ENCODE measurements at regions not wholly inside any gene's neighbourhood (a gene's known extent, or its start where the extent isn't known, plus 50 kb on each side); places are given as distances from the start of the nearest gene placed in this dataset.

DNA sequence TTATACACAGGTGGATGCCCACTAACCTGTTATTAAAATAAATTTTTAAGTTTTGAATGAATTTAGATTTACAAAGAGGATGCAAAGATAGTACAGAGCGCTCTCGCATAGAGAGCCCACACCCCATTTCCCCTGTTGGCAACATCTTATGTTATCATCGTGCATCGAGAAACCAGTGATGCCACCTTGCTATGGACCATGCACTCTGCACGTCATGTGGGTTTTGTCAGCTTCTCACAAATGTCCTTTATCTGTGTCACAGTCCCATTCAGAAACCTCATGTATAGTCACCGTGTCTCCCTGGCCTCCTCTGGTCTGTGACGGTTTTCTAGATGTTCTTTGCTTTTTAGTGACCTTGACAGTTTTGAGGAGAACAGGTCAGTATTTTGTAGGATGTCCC is 60.0 kb downstream of the ING1 start (continued):
- TF ChIP-seq ZNF507 (tag; conservative IDR thresholded peaks at IDR 0.05) (no peak), ZNF165 (CRISPR knock-in tag; IDR thresholded peaks at IDR 0.05; ENCODE audit: borderline replicate concordance) (no peak), NFE2L1 (tag; IDR thresholded peaks at IDR 0.05; ENCODE audit: borderline replicate concordance, low read depth) (no peak)

DNA sequence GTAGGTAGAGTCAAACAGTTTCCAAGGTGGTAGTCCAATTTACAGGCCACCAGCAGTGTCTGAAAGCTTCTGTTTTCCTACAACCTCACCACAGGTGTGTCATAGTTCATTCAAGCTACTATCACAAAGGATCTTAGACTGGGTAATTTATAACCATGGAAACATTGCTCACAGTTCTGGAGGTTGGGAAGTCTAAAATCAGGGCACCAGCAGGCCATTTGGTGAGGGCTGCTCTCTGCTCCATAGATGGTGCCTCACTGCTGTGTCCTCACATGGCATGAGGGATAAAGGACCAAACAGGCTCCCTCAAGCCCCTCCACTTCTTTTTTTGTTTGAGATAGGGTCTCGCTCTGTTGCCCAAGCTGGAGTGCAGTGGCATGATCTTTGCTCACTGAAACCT is 60.6 kb downstream of the ING1 start:
- intact Hi-C loops (cut with micrococcal nuclease) (no loop called here), in situ Hi-C loops (cut with MboI) (no loop called here)
- ChIA-PET CTCF (ENCODE audit: low intra/inter-chr PET ratio) (no interaction called here), POLR2A (no interaction called here)
- Histone ChIP-seq H3K36me3 (ENCODE audit: control insufficient read depth, insufficient read depth, low read length) (no peaks in the 10 kb centered on the region), H3K4me1 (replicated peaks in 1 of 2; ENCODE audit: control insufficient read depth in 2 of 2, insufficient read depth in 2 of 2, low read length in 2 of 2) (no peaks in the 10 kb centered on the region; a peak in 1 of 5 replicates), H3K27me3 (ENCODE audit: control insufficient read depth in 2 of 2, insufficient read depth in 2 of 2, low read length in 2 of 2) (peaks cover 14 to 33% of the 10 kb centered on the region in 2 experiments), H4K20me1 (replicated peaks; ENCODE audit: control insufficient read depth, insufficient read depth, low read length) (no peaks in the 10 kb centered on the region; the same call in 1 of the 2 replicates), H3K9me3 (replicated peaks; ENCODE audit: control insufficient read depth, insufficient read depth, low read depth, low read length) (no peaks in the 10 kb centered on the region), H3K4me2 (ENCODE audit: insufficient read depth, low read length) (no peak overlapping the region), H3K27ac (ENCODE audit: extremely low read depth, low read depth, low read length) (no peak overlapping the region), H3K79me2 (ENCODE audit: control insufficient read depth, insufficient read depth, low read length) (no peaks in the 10 kb centered on the region), H3K9ac (ENCODE audit: insufficient read depth in 1 of 2, low read depth in 2 of 2, low read length in 2 of 2) (no peak overlapping the region), H3K4me3 (no peak overlapping the region), H2AFZ (ENCODE audit: low read depth, low read length) (no peak overlapping the region), H3K9me1 (ENCODE audit: control insufficient read depth, insufficient read depth, low read length) (no peaks in the 10 kb centered on the region)
- no TSS peak for BruUV-seq (replicated peaks)
- DNase-seq (ENCODE audit: extremely low read depth in 1 of 4, low spot score in 3 of 4): no peak
- TF ChIP-seq NRF1 (conservative IDR thresholded peaks at IDR 0.05 in 1 of 2, IDR thresholded peaks at IDR 0.05 in 1 of 2): no peak
- TF ChIP-seq CHD2 (IDR thresholded peaks at IDR 0.05; ENCODE audit: low read depth, low read length): no peak
- no peak for TF ChIP-seq LARP7 (IDR thresholded peaks at IDR 0.05)
- TF ChIP-seq, protein P1, sequence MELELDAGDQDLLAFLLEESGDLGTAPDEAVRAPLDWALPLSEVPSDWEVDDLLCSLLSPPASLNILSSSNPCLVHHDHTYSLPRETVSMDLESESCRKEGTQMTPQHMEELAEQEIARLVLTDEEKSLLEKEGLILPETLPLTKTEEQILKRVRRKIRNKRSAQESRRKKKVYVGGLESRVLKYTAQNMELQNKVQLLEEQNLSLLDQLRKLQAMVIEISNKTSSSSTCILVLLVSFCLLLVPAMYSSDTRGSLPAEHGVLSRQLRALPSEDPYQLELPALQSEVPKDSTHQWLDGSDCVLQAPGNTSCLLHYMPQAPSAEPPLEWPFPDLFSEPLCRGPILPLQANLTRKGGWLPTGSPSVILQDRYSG (tag; conservative IDR thresholded peaks at IDR 0.05; ENCODE audit: low read depth): no peak
- TF ChIP-seq SNIP1 (IDR thresholded peaks at IDR 0.05; ENCODE audit: low read depth): no peak
- no peak for TF ChIP-seq TRIM24 (IDR thresholded peaks at IDR 0.05)
- no peak for TF ChIP-seq RBM25 (IDR thresholded peaks at IDR 0.05; ENCODE audit: low read depth, low read length, severe bottlenecking)
- no peak for TF ChIP-seq ZNF764 (CRISPR knock-in tag; IDR thresholded peaks at IDR 0.05; ENCODE audit: low read depth)
- TF ChIP-seq, protein P2, sequence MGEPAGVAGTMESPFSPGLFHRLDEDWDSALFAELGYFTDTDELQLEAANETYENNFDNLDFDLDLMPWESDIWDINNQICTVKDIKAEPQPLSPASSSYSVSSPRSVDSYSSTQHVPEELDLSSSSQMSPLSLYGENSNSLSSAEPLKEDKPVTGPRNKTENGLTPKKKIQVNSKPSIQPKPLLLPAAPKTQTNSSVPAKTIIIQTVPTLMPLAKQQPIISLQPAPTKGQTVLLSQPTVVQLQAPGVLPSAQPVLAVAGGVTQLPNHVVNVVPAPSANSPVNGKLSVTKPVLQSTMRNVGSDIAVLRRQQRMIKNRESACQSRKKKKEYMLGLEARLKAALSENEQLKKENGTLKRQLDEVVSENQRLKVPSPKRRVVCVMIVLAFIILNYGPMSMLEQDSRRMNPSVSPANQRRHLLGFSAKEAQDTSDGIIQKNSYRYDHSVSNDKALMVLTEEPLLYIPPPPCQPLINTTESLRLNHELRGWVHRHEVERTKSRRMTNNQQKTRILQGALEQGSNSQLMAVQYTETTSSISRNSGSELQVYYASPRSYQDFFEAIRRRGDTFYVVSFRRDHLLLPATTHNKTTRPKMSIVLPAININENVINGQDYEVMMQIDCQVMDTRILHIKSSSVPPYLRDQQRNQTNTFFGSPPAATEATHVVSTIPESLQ (CRISPR knock-in tag; IDR thresholded peaks at IDR 0.05): no peak
- no peak for TF ChIP-seq HDAC6 (IDR thresholded peaks at IDR 0.05; ENCODE audit: low read depth, low read length)
- no peak for TF ChIP-seq CREB1 (IDR thresholded peaks at IDR 0.05)
- TF ChIP-seq CREB1 (CRISPR knock-in tag; IDR thresholded peaks at IDR 0.05): no peak
- no peak for TF ChIP-seq ETV6 (IDR thresholded peaks at IDR 0.05; ENCODE audit: borderline replicate concordance in 1 of 2, low read depth in 2 of 2, low read length in 1 of 2)
- TF ChIP-seq ETV6 (CRISPR knock-in tag; IDR thresholded peaks at IDR 0.05; ENCODE audit: borderline replicate concordance): no peak
- no peak for TF ChIP-seq EWSR1 (IDR thresholded peaks at IDR 0.05; ENCODE audit: borderline replicate concordance, low read depth, partially characterized antibody)
- no peak for TF ChIP-seq RBM17 (IDR thresholded peaks at IDR 0.05; ENCODE audit: borderline replicate concordance, low read depth, low read length)
- no CpG with 5 or more reads among the region's 1 CpG for WGBS (ENCODE audit: insufficient coverage, low coverage, missing lambda C conversion rate)
- no peak for FAIRE-seq
- ATAC-seq: no peak
